RWPE1 (cell line): ENCODE measurements at regions not wholly inside any gene's neighbourhood (a gene's known extent, or its start where the extent isn't known, plus 50 kb on each side); places are given as distances from the start of the nearest gene placed in this dataset.

Source experiments
- CTCF ChIA-PET: fragments of 350-600 bp; sonication (Branson Sonifier 250); formaldehyde crosslinking; extraction: SDS; loops from one replicate; lab custom pipeline; 2021; lab: Yijun Ruan, JAX
- POLR2A ChIA-PET: fragments of 400-600 bp; formaldehyde crosslinking; extraction: SDS; loops from one replicate; lab custom pipeline; 2020; ENCODE audit warnings: antibody characterized with exemption; ENCODE audit not compliant: low non-redundant PET; lab: Yijun Ruan, JAX
- DNase-seq: peaks from one replicate; pipeline ENCODE4 v3.0.0; 2012; ENCODE audit warnings: low spot score
- H3K27ac ChIP-seq: fragments of 450-650 bp; 2 replicates; pipeline ENCODE4 v1.5.1; 2017
- CTCF ChIP-seq: fragments of 450-650 bp; conservative IDR thresholded peaks from 2 replicates; pipeline ENCODE4 v1.5.1; 2017; ENCODE audit warnings: low read depth, mild to moderate bottlenecking

- no peak for DNase-seq
- ChIA-PET CTCF (no interaction called here), POLR2A (no interaction called here)
- H3K27ac ChIP-seq: no peak overlapping the region
- no peak for TF ChIP-seq CTCF
Measured at GRCh38 chr18:56121669-56122068, 516.7 kb downstream of the TXNL1 start.

DNA sequence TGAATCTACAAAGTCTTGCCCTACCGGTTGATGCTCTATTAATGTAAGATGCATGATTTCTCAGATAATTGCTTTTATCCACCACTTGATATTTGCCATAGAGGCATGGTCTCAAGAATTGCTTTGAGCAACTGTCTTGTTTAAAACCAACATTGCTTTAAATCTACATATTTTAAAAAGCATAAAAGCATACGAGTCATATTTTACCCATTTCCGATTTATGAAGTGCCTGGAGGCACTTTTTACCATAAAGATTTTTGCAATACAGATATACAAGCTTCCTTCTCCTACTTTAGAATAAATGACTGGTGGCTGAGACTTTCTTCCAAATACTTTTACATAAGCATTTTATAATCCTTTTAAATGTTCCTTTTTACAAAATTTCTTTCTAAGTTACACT, 517.6 kb downstream of the TXNL1 start:
- TF ChIP-seq CTCF: no peak
- ChIA-PET POLR2A (no interaction called here), CTCF (no interaction called here)
- no peak for DNase-seq
- no peak overlapping the region for H3K27ac ChIP-seq

DNA sequence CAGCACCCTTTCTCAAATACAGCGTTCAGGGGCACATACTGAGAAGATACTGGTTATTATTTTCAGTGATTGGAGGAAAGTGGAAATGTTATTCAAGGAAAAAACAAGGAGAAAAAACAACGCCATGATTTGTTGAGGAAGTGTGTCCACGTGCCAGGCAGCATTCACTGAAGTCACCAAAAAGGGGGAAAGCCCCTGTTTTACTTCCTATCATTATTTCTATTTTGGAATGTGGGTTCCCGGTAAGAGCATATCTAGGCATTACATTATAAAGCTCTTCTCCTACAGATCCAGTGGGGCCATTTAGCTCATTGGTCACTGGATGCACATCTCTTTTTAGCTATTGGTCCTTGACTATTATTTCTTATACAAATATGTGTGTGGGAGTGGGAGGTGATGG, 518.7 kb downstream of the TXNL1 start:
- ChIA-PET CTCF (no interaction called here), POLR2A (no interaction called here)
- no peak for DNase-seq
- no peak for TF ChIP-seq CTCF
- H3K27ac ChIP-seq: no peak overlapping the region

GRCh38 chr18:56118422-56118821, 520.0 kb downstream of the TXNL1 start:
- CTCF ChIA-PET: no interaction called here

GRCh38 chr18:56115071-56116015, 523.0 kb downstream of the TXNL1 start:
- ChIA-PET POLR2A (no interaction called here), CTCF (no interaction called here)
- TF ChIP-seq CTCF: no peak
- no peak for DNase-seq
- H3K27ac ChIP-seq: no peak overlapping the region

More at GRCh38 chr18:56118422-56118821, 520.0 kb downstream of the TXNL1 start:
- no peak for DNase-seq
- H3K27ac ChIP-seq: no peak overlapping the region
- POLR2A ChIA-PET: no interaction called here
- no peak for TF ChIP-seq CTCF

GRCh38 chr18:56112984-56113383, 525.0 kb upstream of the TCF4 start:
- H3K27ac ChIP-seq: no peak overlapping the region
- CTCF ChIA-PET: no interaction called here
- TF ChIP-seq CTCF: no peak
- POLR2A ChIA-PET: no interaction called here
- no peak for DNase-seq
